HG02981 (cell line): ENCODE measurements at regions not wholly inside any gene's neighbourhood (a gene's known extent, or its start where the extent isn't known, plus 50 kb on each side); places are given as distances from the start of the nearest gene placed in this dataset.
"Not testable (repeated sequence)": the region's sequence is repeated elsewhere in the genome, so short reads cannot be mapped to it uniquely, and the experiment has no call there.

Experiments used
- ATAC-seq: cut with Tn5 transposase; IDR thresholded peaks from one replicate; pipeline ENCODE4 v1.9.1; 2021; ENCODE audit warnings: mild to moderate bottlenecking, moderate library complexity; ENCODE audit not compliant: unreplicated experiment

GRCh38 chr9:96157675-96158074, 144.3 kb downstream of the HSD17B3 start:
- ATAC-seq: no peak

- ATAC-seq: no peak
Measured at GRCh38 chr9:96156171-96156974, 145.6 kb downstream of the HSD17B3 start.

- no peak for ATAC-seq
Measured at GRCh38 chr9:96154081-96154480, 147.9 kb downstream of the HSD17B3 start.

GRCh38 chr9:96152550-96152949, 149.4 kb downstream of the HSD17B3 start:
- no peak for ATAC-seq

- ATAC-seq: peak; percentile 75
Measured at GRCh38 chr9:96150324-96151227, 151.4 kb downstream of the HSD17B3 start.

- peak; percentile 43 for ATAC-seq
Measured at GRCh38 chr9:96149533-96150280, 152.3 kb downstream of the HSD17B3 start.

- ATAC-seq: no peak
Measured at GRCh38 chr9:96148634-96149532, 153.1 kb downstream of the HSD17B3 start.

GRCh38 chr9:96147029-96147428, 154.9 kb downstream of the HSD17B3 start:
- ATAC-seq: not testable (repeated sequence)

GRCh38 chr9:96141666-96142065, 160.3 kb downstream of the HSD17B3 start:
- no peak for ATAC-seq

- ATAC-seq: no peak
Measured at GRCh38 chr9:96141128-96141474, 160.9 kb downstream of the HSD17B3 start.

GRCh38 chr9:96140296-96141127, 161.5 kb downstream of the HSD17B3 start:
- no peak for ATAC-seq

GRCh38 chr9:96139592-96140295, 162.2 kb downstream of the HSD17B3 start:
- no peak for ATAC-seq

- ATAC-seq: no peak
Measured at GRCh38 chr9:96138616-96139015, 163.4 kb downstream of the HSD17B3 start.

- ATAC-seq: peak; percentile 16
Measured at GRCh38 chr9:96137671-96138429, 164.1 kb downstream of the HSD17B3 start.

GRCh38 chr9:96136992-96137670, 164.8 kb downstream of the HSD17B3 start:
- ATAC-seq: peak; percentile 88

GRCh38 chr9:96135753-96136290, 166.2 kb downstream of the HSD17B3 start:
- no peak for ATAC-seq

- no peak for ATAC-seq
Measured at GRCh38 chr9:96135076-96135752, 166.8 kb downstream of the HSD17B3 start.
